ENCODE measurements at regions not wholly inside any gene's neighbourhood (a gene's known extent, or its start where the extent isn't known, plus 50 kb on each side); places are given as distances from the start of the nearest gene placed in this dataset.

DNA sequence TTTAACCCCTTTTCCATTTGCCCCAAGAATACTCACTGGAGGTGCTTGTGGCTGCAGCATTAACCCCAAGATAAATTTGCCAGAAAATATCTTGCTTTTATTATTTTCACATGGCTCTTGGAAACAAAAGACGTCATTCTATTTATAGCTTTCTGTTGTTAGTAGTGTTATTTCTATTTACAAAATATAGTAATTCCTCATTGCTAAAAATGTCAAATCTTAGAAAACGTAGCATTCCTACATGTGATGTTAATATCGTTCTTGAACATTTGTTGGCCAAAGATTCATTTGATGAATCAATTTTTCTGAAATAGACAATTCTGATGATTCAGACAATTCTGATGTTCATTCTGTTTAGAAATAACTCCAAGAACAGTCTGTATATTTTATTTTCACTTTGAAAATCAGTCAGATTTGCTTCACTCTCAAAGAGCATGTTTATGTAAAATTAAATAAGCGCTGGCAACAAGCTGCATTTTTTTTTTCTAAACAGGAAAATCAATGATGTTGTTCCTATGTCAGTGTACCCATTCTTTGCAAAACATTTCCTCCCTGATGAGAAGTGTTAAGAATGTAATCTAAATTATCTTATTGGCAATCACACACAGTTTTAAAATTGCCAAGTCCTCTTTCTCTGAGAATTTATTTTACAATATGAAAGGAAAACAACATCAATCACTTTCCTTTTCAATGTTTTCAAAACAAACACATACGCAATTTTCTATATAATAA is 334.0 kb downstream of the KCTD12 start:
- Histone ChIP-seq H3K79me2 (ENCODE audit: control insufficient read depth, insufficient read depth, low read length) (no peaks in the 10 kb centered on the region), H3K4me3 (ENCODE audit: control insufficient read depth in 2 of 3, extremely low read depth in 1 of 3, insufficient read depth in 2 of 3, low read depth in 1 of 3, low read length in 3 of 3) (no peak overlapping the region), H3K9ac (ENCODE audit: control insufficient read depth, extremely low read depth, insufficient read depth, low read length) (no peak overlapping the region), H3K27ac (ENCODE audit: control insufficient read depth, insufficient read depth, low read length) (no peak overlapping the region), H3K4me1 (ENCODE audit: control insufficient read depth, extremely low read depth, insufficient read depth, low read length) (no peaks in the 10 kb centered on the region), H3K27me3 (ENCODE audit: control insufficient read depth, extremely low read depth, insufficient read depth, low read length) (no peaks in the 10 kb centered on the region), H3K36me3 (ENCODE audit: control insufficient read depth in 2 of 2, extremely low read depth in 1 of 2, insufficient read depth in 2 of 2, low read length in 2 of 2) (no peaks in the 10 kb centered on the region), H3K9me1 (ENCODE audit: control insufficient read depth, extremely low read depth, insufficient read depth, low read length) (no peaks in the 10 kb centered on the region), H2AFZ (ENCODE audit: control insufficient read depth, low read length) (no peak overlapping the region), H3K4me2 (ENCODE audit: control insufficient read depth, extremely low read depth, insufficient read depth, low read depth, low read length) (no peak overlapping the region), H4K20me1 (ENCODE audit: control insufficient read depth, extremely low read depth, insufficient read depth, low read length) (no peaks in the 10 kb centered on the region), H3K9me3 (ENCODE audit: control insufficient read depth, low read depth, low read length) (no peaks in the 10 kb centered on the region)
- DNase-seq (ENCODE audit: low read depth, low spot score) (no peak), FAIRE-seq (no peak)
- no peak for TF ChIP-seq EZH2 (IDR thresholded peaks at IDR 0.05; ENCODE audit: low read length)
- TF ChIP-seq, protein P1, sequence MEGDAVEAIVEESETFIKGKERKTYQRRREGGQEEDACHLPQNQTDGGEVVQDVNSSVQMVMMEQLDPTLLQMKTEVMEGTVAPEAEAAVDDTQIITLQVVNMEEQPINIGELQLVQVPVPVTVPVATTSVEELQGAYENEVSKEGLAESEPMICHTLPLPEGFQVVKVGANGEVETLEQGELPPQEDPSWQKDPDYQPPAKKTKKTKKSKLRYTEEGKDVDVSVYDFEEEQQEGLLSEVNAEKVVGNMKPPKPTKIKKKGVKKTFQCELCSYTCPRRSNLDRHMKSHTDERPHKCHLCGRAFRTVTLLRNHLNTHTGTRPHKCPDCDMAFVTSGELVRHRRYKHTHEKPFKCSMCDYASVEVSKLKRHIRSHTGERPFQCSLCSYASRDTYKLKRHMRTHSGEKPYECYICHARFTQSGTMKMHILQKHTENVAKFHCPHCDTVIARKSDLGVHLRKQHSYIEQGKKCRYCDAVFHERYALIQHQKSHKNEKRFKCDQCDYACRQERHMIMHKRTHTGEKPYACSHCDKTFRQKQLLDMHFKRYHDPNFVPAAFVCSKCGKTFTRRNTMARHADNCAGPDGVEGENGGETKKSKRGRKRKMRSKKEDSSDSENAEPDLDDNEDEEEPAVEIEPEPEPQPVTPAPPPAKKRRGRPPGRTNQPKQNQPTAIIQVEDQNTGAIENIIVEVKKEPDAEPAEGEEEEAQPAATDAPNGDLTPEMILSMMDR (optimal IDR thresholded peaks at IDR 0.05 in 1 of 3, IDR thresholded peaks at IDR 0.05 in 1 of 3, conservative IDR thresholded peaks at IDR 0.05 in 1 of 3; ENCODE audit: extremely low read depth in 1 of 3, insufficient read depth in 2 of 3, low read length in 3 of 3): no peak
- dilution Hi-C loops (cut with MboI; ENCODE audit: extremely low pct_ligation_motif_present, low sequenced_read_pairs): no loop called here

DNA sequence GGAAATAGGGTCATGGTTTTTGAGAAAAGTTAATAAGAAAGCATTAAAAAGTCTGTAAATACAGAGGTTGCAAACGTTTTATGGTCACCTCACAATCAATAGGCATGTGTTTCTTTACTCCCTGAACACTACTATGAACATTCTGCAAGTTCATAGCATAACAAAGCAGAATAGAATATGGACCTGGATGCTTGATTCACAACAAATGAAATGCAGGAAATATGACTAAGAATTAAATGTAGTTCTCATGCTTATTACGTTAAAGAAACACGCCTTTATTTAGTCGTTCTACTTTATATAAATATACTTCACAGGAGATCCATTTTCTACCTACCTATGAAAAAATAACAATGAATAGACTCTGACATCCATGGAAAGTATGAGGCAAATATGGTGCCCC is 344.0 kb downstream of the KCTD12 start:
- Histone ChIP-seq H3K79me2 (ENCODE audit: control insufficient read depth, insufficient read depth, low read length) (no peaks in the 10 kb centered on the region), H3K9me3 (ENCODE audit: control insufficient read depth, low read depth, low read length) (no peaks in the 10 kb centered on the region), H3K9ac (ENCODE audit: control insufficient read depth, extremely low read depth, insufficient read depth, low read length) (no peak overlapping the region), H3K4me2 (ENCODE audit: control insufficient read depth, extremely low read depth, insufficient read depth, low read depth, low read length) (no peak overlapping the region), H3K4me1 (ENCODE audit: control insufficient read depth, extremely low read depth, insufficient read depth, low read length) (no peaks in the 10 kb centered on the region), H3K9me1 (ENCODE audit: control insufficient read depth, extremely low read depth, insufficient read depth, low read length) (no peaks in the 10 kb centered on the region), H2AFZ (ENCODE audit: control insufficient read depth, low read length) (no peak overlapping the region), H3K4me3 (ENCODE audit: control insufficient read depth in 2 of 3, extremely low read depth in 1 of 3, insufficient read depth in 2 of 3, low read depth in 1 of 3, low read length in 3 of 3) (no peak overlapping the region), H3K27ac (ENCODE audit: control insufficient read depth, insufficient read depth, low read length) (no peak overlapping the region), H3K27me3 (ENCODE audit: control insufficient read depth, extremely low read depth, insufficient read depth, low read length) (no peaks in the 10 kb centered on the region), H4K20me1 (ENCODE audit: control insufficient read depth, extremely low read depth, insufficient read depth, low read length) (no peaks in the 10 kb centered on the region), H3K36me3 (ENCODE audit: control insufficient read depth in 2 of 2, extremely low read depth in 1 of 2, insufficient read depth in 2 of 2, low read length in 2 of 2) (no peaks in the 10 kb centered on the region)
- no peak for FAIRE-seq
- dilution Hi-C loops (cut with MboI; ENCODE audit: extremely low pct_ligation_motif_present, low sequenced_read_pairs): no loop called here
- no peak for TF ChIP-seq EZH2 (IDR thresholded peaks at IDR 0.05; ENCODE audit: low read length)
- TF ChIP-seq, protein P1 (optimal IDR thresholded peaks at IDR 0.05 in 1 of 3, IDR thresholded peaks at IDR 0.05 in 1 of 3, conservative IDR thresholded peaks at IDR 0.05 in 1 of 3; ENCODE audit: extremely low read depth in 1 of 3, insufficient read depth in 2 of 3, low read length in 3 of 3): no peak
- DNase-seq (ENCODE audit: low read depth, low spot score): no peak
